Keratinocyte (primary cell): ENCODE measurements at regions not wholly inside any gene's neighbourhood (a gene's known extent, or its start where the extent isn't known, plus 50 kb on each side); places are given as distances from the start of the nearest gene placed in this dataset.

Experiments used
- EZH2 ChIP-seq: IDR thresholded peaks from one replicate; pipeline ENCODE4 v1.6.1; 2012; ENCODE audit warnings: inconsistent platforms, mild to moderate bottlenecking, low read length, moderate library complexity
- TF ChIP-seq, protein P1 (sequence below), 3 experiments: IDR thresholded peaks in 1 of 3; conservative IDR thresholded peaks in 1 of 3; optimal IDR thresholded peaks in 1 of 3; 2 replicates in 2 of 3; 3 replicates in 1 of 3; pipeline versions ENCODE3 to v1.5.1; 2011; ENCODE audit warnings: low read length in 3 of 3, mild to moderate bottlenecking in 3 of 3, moderate library complexity in 2 of 3, control low read depth in 1 of 3, inconsistent platforms in 1 of 3; ENCODE audit not compliant: insufficient read depth in 2 of 3; ENCODE audit errors: extremely low read depth in 1 of 3

DNA sequence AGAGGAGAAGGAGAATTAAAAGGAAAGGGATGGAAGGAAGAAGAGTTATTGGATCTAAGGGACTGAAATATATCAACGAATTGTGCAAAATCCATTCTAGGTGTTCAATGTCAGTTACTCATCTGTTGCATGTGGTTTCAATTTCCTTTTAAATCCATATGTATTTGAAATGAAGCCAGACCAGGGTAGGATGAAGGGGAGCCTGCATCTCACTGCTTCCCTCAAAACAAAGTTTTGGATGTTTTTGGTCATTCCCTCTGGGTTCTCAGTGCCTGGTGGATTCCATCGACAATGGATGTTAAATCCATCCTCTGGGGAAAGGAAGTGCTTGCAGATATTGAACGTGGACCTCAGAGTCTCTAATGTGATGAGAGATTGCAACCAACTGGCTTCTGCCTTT lies 103.5 kb upstream of the XYLT1 start:
- TF ChIP-seq, protein P1, sequence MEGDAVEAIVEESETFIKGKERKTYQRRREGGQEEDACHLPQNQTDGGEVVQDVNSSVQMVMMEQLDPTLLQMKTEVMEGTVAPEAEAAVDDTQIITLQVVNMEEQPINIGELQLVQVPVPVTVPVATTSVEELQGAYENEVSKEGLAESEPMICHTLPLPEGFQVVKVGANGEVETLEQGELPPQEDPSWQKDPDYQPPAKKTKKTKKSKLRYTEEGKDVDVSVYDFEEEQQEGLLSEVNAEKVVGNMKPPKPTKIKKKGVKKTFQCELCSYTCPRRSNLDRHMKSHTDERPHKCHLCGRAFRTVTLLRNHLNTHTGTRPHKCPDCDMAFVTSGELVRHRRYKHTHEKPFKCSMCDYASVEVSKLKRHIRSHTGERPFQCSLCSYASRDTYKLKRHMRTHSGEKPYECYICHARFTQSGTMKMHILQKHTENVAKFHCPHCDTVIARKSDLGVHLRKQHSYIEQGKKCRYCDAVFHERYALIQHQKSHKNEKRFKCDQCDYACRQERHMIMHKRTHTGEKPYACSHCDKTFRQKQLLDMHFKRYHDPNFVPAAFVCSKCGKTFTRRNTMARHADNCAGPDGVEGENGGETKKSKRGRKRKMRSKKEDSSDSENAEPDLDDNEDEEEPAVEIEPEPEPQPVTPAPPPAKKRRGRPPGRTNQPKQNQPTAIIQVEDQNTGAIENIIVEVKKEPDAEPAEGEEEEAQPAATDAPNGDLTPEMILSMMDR (optimal IDR thresholded peaks at IDR 0.05 in 1 of 3, IDR thresholded peaks at IDR 0.05 in 1 of 3, conservative IDR thresholded peaks at IDR 0.05 in 1 of 3; ENCODE audit: extremely low read depth in 1 of 3, insufficient read depth in 2 of 3, low read length in 3 of 3), result no peak
- no peak for TF ChIP-seq EZH2
